Superior temporal gyrus (tissue), 1 donor: ENCODE measurements at regions not wholly inside any gene's neighbourhood (a gene's known extent, or its start where the extent isn't known, plus 50 kb on each side); places are given as distances from the start of the nearest gene placed in this dataset.

Experiments used
- DNase-seq: peaks from one replicate; pipeline ENCODE4 v3.0.0-alpha.2; 2016; ENCODE audit errors: extremely low spot score

DNA sequence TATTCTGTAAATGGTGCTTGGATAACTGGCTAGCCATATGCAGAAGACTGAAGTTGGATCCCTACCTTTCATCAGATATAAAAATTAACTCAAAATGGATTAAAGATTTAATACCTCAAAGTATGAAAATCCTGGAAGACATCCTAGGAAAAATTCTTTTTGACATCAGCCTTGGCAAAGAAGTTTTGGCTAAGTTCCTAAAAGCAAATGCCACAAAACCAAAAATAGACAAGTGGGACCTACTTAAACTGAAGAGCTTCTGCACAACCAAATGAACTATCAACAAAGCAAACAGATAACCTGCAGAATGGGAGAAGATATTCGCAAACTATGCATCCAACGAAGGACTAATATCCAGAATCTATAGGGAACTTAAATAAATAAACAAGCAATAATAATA lies 60.3 kb upstream of the RIPPLY2 start:
- no peak for DNase-seq

GRCh38 chr6:83781506-83781905 lies 71.7 kb upstream of the RIPPLY2 start:
- peak; percentile 14 for DNase-seq

DNA sequence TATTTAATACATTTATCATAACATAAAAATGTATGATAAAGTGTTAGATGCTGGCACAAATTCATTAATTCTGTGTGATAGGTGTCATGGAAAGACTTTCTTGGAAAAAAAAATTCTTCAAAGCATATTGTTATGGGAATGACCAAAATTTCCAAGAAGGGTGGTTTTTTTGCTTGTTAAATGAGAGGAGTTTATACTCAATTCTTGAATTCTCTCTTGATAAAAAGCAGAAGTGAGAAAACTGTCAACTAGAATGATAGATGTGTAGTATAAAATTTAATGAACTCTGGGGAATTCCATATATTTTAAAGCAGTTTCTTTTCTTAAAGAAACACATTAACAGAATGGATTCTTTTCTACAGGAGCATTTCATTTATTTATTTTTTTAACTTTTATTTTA lies 62.0 kb upstream of the SNAP91 start:
- DNase-seq, result no peak

- no peak for DNase-seq
These were observed 60.5 kb upstream of the SNAP91 start for GRCh38 chr6:83769413-83769812.

DNA sequence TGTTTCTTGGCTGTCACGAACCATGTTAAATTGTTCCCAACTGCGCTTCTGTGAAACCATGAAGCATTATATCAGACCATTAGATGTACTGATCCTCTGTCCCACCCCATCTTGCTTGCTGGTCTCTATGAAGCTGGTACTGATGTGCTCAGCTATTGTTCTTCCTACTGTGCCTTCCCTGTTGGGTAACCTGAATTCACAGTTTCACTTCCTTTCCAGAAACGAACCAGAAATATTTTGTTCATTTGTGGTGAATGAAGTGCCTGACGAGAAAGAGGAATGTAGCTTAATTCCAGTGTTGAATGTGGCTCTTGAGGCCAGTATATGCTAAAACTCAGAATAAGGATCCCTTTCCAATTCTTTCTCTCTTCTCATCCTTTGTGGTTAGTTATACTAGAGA lies 58.1 kb upstream of the SNAP91 start:
- no peak for DNase-seq
